Skeletal muscle tissue (tissue), 3 donors: ENCODE measurements at regions not wholly inside any gene's neighbourhood (a gene's known extent, or its start where the extent isn't known, plus 50 kb on each side); places are given as distances from the start of the nearest gene placed in this dataset.

Experiments used
- H3K27ac ChIP-seq: one replicate; pipeline ENCODE4 v1.7.0; 2013; ENCODE audit warnings: mild to moderate bottlenecking, low read depth, low read length, inconsistent platforms
- H3K27me3 ChIP-seq, 3 donors: one replicate each; pipeline ENCODE4 v1.7.0; 2013; ENCODE audit warnings: low read length in 3 of 3; ENCODE audit not compliant: control insufficient read depth in 3 of 3, insufficient read depth in 3 of 3
- H3K36me3 ChIP-seq, 3 donors: one replicate each; pipeline ENCODE4 v1.7.0; 2013; ENCODE audit warnings: low read length in 3 of 3; ENCODE audit not compliant: control insufficient read depth in 3 of 3, insufficient read depth in 3 of 3
- H3K4me1 ChIP-seq, 3 donors: one replicate each; pipeline ENCODE4 v1.7.0; 2013; ENCODE audit warnings: low read length in 3 of 3, mild to moderate bottlenecking in 3 of 3; ENCODE audit not compliant: control insufficient read depth in 3 of 3, insufficient read depth in 3 of 3
- H3K4me3 ChIP-seq, 3 donors: one replicate each; pipeline ENCODE4 v1.7.0; 2013; ENCODE audit warnings: low read length in 3 of 3
- H3K9ac ChIP-seq, 3 donors: one replicate each; pipeline ENCODE4 v1.7.0; 2013; ENCODE audit warnings: low read length in 3 of 3, mild to moderate bottlenecking in 3 of 3, moderate library complexity in 2 of 3, low read depth in 1 of 3
- H3K9me3 ChIP-seq, 3 donors: one replicate each; pipeline ENCODE4 v1.7.0; 2013; ENCODE audit warnings: low read length in 3 of 3; ENCODE audit not compliant: control insufficient read depth in 3 of 3
- donor health status: Osteomylitis.

DNA sequence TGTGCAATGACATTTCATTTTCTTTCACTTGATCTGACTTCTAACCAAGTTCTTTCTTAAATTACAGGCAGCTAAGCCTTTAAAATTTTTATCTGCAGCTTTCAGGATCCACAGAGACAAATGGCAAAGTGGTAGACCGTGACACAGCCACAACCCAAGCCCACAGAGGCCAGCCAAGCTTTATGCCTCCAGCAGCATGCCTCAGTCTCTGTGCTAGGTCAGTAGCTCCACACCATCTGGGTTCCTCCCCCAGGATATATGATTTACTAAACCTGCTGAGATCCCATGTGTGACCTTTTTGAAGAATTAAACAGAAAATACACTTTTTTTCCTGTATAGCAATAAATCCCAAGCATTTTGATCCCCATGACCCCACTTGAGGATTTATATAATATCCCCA, 290.4 kb upstream of the CAND1 start:
- no peak overlapping the region for H3K27ac ChIP-seq
- H3K4me3 ChIP-seq: no peak overlapping the region
- H3K9ac ChIP-seq: no peak overlapping the region
- no peaks in the 10 kb centered on the region for H3K4me1 ChIP-seq
- no peaks in the 10 kb centered on the region for H3K36me3 ChIP-seq
- no peaks in the 10 kb centered on the region for H3K27me3 ChIP-seq
- peaks cover 0 to 2% (median 0%) of the 10 kb centered on the region in 3 donors for H3K9me3 ChIP-seq

DNA sequence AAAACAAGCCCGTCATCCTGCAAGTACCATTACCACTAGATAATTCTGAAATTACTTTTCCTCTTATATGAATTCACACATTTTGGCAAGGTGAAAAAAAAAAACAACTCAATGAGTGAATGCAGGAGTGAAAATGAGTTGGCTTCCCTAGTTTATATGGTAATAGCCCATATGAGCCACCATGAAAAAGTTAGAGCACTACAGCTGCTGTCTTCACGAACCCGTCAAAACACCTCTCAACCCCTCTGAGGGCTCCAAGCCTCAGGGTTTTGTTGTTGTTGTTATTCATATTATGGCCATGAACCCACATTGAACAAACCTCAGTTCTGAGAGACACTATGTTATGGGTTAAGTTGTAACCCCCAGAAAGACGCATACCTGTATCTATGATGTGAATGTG, 289.9 kb upstream of the CAND1 start:
- Histone ChIP-seq H3K27ac (no peak overlapping the region), H3K27me3 (no peaks in the 10 kb centered on the region), H3K9me3 (peaks cover 0 to 2% (median 0%) of the 10 kb centered on the region in 3 donors), H3K4me3 (no peak overlapping the region), H3K36me3 (no peaks in the 10 kb centered on the region), H3K4me1 (no peaks in the 10 kb centered on the region), H3K9ac (no peak overlapping the region)

DNA sequence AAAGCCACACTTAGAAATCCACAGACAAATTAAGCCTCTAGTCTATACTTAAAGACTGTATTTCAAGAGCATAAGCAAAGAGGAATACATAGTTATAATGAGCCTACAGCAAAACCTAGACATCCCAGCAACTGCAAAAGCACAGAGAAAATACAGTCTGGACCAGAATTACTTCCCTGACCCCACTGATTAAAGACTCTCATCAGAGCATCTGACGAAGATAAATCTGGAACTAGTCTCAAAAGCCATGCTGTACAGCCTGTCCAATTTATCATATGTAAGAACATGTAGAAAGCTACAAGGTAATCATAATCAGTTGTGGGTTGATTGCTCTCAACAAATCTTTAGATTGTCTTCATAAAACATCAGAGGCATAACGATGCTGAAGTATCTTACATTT, 285.1 kb upstream of the CAND1 start:
- H3K9me3 ChIP-seq: peaks cover 0 to 2% (median 0%) of the 10 kb centered on the region in 3 donors
- H3K4me3 ChIP-seq: no peak overlapping the region
- H3K9ac ChIP-seq: no peak overlapping the region
- no peaks in the 10 kb centered on the region for H3K36me3 ChIP-seq
- no peaks in the 10 kb centered on the region for H3K27me3 ChIP-seq
- H3K4me1 ChIP-seq: no peaks in the 10 kb centered on the region
- no peak overlapping the region for H3K27ac ChIP-seq

DNA sequence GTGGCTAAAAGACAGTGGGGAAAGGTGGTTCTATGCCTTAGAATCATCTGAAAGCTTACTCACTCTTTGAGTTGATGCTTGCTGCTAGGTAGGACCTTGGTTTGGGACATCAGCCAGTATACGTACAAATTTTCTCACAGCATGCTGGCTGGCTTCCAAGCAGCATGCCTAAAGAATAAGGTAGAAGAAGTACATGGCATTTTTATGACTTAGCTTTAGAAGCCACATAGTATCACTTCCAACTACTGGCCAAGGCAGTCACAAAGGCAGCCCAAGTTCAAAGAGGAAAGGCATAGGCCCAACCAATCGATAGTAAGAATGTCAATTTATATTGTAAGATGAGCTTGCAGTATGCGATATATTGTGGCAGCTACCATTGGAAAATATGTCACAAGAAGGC, 284.2 kb upstream of the CAND1 start:
- no peak overlapping the region for H3K4me3 ChIP-seq
- H3K9me3 ChIP-seq: peaks cover 0 to 2% (median 0%) of the 10 kb centered on the region in 3 donors
- no peak overlapping the region for H3K27ac ChIP-seq
- no peaks in the 10 kb centered on the region for H3K36me3 ChIP-seq
- no peak overlapping the region for H3K9ac ChIP-seq
- H3K27me3 ChIP-seq: no peaks in the 10 kb centered on the region
- H3K4me1 ChIP-seq: no peaks in the 10 kb centered on the region

DNA sequence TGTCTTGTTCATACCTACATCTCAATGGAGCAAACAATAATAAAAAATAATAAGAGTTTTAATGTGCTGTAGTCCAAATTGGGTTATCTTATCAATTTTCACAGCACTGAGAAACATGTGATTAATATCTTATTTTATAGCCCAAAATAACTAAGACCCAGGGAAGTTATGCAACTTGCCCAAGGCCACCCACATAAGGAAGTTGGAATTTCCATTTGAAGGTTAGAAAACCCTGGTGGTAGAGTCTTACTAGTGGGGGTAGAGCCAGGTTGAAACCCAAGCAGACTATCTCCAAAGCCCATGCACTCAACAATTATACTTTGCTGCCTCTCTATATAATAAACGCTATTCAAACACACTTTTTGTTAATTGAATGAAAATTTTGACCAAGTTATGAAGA, 270.0 kb upstream of the CAND1 start:
- no peak overlapping the region for H3K4me3 ChIP-seq
- no peak overlapping the region for H3K9ac ChIP-seq
- H3K9me3 ChIP-seq: no peaks in the 10 kb centered on the region
- no peaks in the 10 kb centered on the region for H3K4me1 ChIP-seq
- no peaks in the 10 kb centered on the region for H3K36me3 ChIP-seq
- no peak overlapping the region for H3K27ac ChIP-seq
- H3K27me3 ChIP-seq: no peaks in the 10 kb centered on the region

DNA sequence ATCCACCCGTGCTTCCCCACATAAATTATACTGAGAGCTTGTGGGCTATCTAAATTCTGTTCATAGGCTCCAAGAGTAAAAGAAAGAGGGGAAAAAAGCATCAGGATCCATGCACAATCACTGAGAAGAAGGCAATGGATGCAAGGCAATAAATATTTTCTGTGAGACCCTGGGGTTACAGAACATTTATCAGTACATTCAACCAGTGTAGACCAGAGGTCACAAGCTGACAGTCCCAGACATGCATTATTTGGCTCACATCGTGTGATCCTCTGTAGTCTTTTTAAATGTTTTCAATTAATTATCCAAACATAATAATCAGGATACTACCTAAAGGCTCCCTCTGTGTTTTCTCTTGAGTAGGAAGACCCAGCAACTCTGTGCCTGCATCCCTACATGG, 267.9 kb upstream of the CAND1 start:
- Histone ChIP-seq H3K36me3 (no peaks in the 10 kb centered on the region), H3K4me3 (no peak overlapping the region), H3K9me3 (no peaks in the 10 kb centered on the region), H3K27me3 (no peaks in the 10 kb centered on the region), H3K4me1 (no peaks in the 10 kb centered on the region), H3K9ac (no peak overlapping the region), H3K27ac (no peak overlapping the region)

DNA sequence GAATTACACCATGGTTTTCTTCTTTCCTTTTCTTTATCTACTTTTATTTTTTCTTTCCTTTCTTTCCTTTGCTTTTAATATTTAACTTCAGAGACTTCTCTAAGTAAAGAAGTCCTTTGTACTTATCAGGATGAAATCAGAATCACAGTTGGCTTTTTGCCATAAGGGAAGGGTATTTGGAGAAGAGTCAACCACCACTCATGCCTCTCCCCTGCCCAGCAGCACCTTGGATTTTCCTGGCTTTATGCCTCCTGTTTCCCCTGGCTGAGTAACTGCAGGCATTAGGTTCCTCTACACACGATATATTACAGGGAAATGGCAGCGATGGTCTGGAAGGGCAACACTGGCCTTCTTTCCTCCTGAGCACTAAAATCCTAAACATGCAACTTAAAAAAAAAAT, 266.4 kb upstream of the CAND1 start:
- Histone ChIP-seq H3K36me3 (no peaks in the 10 kb centered on the region), H3K4me3 (no peak overlapping the region), H3K27ac (no peak overlapping the region), H3K4me1 (no peaks in the 10 kb centered on the region), H3K9me3 (no peaks in the 10 kb centered on the region), H3K27me3 (no peaks in the 10 kb centered on the region), H3K9ac (no peak overlapping the region)

DNA sequence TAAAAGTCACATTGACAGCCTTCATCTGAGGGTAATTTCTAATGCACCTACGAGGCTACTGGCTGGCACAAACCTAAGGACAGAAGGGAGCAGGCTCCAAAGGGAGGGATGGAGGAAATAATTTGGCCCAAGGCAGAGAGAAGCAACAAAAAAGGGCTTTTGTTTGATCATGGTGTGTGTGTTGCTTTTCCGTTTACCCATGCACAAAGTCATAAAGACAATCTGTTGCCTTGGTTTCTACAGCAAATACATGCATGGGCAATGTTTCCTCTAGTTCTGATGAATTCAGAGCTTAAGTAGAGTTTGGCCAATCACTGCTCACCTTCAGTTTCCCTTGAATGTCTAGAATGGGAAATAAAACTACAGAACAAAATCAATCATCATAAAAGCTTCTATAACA, 262.5 kb upstream of the CAND1 start:
- Histone ChIP-seq H3K27ac (no peak overlapping the region), H3K9ac (no peak overlapping the region), H3K4me1 (no peaks in the 10 kb centered on the region), H3K9me3 (no peaks in the 10 kb centered on the region), H3K4me3 (no peak overlapping the region), H3K27me3 (no peaks in the 10 kb centered on the region), H3K36me3 (no peaks in the 10 kb centered on the region)

DNA sequence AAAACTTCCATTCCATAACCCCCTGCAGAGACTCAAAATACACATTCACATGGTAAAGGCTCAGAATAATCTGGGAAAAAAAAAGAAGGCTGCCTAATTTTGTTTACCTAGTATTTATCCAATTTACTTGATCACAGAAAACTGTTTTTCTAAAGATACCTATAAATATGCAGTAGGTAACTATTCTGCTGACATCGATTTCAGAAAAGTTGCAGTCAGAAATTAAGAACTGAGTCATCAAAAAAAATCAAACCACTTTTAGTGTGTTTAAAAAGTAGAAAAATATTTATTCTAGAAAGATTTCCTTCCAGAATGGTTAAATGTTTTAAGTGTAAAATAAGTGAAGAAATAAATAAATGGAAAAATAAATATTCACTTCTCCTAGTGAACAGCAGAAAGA, 254.5 kb upstream of the CAND1 start:
- Histone ChIP-seq H3K27me3 (no peaks in the 10 kb centered on the region), H3K4me3 (no peak overlapping the region), H3K27ac (no peak overlapping the region), H3K9me3 (no peaks in the 10 kb centered on the region), H3K9ac (no peak overlapping the region), H3K4me1 (no peaks in the 10 kb centered on the region), H3K36me3 (no peaks in the 10 kb centered on the region)

DNA sequence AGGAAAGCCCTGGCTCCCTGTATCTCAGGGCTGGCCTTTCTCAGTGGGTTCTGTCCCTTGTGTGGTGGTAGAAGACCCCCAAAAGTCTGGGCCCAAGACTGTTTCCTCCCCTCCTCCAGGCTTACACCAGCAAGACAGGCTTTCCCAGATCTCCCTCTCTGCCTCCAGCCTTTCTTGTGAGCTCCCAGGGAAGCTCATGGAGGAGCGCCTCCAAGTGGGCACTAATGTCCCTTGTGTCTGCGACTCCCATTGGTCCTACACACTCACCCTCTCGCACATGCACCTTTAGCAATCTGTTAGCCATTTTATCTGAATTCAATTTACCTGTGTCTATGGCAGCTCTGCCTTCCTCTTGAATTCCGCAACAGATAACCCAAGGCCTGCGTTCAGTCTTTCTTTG, 251.1 kb upstream of the CAND1 start:
- Histone ChIP-seq H3K4me3 (no peak overlapping the region), H3K27ac (no peak overlapping the region), H3K9ac (no peak overlapping the region), H3K9me3 (no peaks in the 10 kb centered on the region), H3K4me1 (no peaks in the 10 kb centered on the region), H3K36me3 (no peaks in the 10 kb centered on the region), H3K27me3 (no peaks in the 10 kb centered on the region)

DNA sequence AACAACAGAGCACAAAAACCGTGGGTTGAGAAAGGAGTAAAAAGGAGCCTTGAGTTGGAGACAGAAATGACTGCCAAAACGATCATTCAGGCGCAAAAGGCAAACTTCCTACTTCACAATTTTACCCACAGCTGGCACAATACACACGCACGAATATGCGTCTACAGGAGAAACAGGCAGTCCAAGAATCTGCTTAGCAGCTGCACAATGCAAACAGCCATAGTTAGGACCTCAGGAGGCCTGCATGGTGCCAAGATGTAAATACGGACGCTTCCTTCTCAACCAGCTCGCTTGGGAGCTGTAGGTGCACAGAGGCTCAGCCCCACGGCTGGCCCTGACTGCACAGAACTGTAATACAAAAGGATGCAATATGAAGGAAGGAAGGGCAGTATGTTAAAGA, 250.1 kb upstream of the CAND1 start:
- Histone ChIP-seq H3K27me3 (no peaks in the 10 kb centered on the region), H3K36me3 (no peaks in the 10 kb centered on the region), H3K4me3 (no peak overlapping the region), H3K9me3 (no peaks in the 10 kb centered on the region), H3K27ac (no peak overlapping the region), H3K9ac (no peak overlapping the region), H3K4me1 (no peaks in the 10 kb centered on the region)
